HG03139 (cell line): ENCODE measurements at regions not wholly inside any gene's neighbourhood (a gene's known extent, or its start where the extent isn't known, plus 50 kb on each side); places are given as distances from the start of the nearest gene placed in this dataset.
"Not testable (repeated sequence)": the region's sequence is repeated elsewhere in the genome, so short reads cannot be mapped to it uniquely, and the experiment has no call there.

Source experiments
- ATAC-seq: cut with Tn5 transposase; IDR thresholded peaks from one replicate; pipeline ENCODE4 v1.9.1; 2021; ENCODE audit not compliant: unreplicated experiment

DNA sequence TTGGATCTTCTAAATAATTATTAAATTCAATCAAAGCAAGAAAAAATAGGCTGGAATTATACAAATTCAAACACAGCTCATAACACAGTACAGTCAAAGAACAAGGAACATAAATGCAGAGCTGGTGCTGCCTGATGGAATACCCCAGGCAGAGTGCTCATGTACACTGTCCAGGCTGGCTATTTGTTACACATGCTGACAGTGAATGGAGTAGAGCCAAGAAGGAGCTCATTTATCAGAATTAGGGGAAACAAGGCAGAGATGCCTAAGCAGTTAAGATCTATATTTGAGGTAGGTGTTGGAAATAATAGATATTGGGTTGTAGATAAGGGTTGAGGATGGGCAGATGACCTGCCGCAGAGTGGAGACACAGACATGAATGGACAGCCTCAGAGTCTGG lies 788.2 kb upstream of the ARPP21 start:
- ATAC-seq, result no peak

DNA sequence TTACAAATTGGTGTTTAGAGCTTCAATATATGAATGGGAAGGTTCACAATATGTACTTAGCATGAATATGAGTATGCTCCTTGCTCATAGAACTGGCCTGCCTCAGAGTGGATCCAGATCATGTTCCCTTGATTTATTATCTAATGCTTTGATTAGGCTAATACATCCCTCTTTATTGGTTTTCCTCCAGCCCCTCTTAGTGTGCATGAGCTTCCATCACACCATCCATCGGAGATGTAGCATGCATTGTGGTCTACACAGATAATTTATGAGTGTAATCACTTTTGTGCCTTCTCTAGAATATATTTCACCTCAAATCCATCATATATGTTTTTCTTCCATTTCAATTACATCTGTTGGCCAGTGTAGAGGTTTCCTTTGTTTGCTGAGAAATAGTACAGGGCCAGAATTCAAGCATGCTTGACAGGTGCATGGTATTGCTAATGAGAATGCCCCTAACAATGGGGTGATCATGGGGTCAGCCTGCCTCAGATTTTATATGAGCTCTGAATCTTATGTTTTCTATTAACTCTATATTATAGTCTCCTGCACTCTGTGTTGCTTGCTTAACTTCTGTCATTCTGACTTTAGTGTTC lies 786.4 kb upstream of the ARPP21 start:
- ATAC-seq, result no peak

DNA sequence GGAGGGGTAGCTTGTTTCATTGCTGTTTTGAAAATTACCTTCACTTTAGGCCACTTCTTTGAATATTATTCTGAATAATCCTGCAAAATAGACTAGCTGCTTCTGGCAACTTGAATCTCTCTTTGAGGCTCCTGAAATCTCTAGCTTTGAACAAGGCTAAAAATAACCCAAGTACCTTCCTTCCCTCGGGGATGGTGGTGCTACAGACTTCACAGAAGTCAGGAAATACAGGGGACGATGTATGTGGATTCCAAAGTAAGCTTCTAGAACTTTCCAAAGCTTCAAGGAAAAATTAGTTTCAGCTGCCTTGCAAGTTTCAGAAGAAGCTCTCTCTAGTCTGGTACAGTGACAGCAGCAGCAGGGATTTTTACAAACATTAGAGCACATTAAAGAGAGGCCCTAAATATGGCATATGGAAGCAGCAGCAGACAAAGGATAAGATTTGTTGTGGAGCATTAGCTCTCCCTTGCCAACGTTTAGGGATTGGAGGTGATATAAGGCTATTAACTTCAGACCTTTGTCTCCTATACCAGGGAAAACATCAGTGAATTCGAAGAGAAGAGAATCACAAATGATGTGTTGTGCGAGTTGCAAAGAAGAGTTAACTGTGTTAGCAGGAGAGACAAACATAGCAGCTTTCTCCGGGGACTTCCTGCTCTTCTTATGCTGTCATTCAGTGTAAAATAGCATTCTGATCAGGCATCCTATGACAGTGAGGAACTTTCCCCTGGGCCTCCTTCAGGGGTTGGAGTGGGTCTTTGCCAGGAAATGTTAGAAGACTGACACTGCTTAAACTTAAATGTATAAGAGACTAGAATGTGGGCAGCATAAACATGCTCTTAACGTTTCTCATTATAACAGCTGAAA lies 783.0 kb upstream of the ARPP21 start:
- ATAC-seq, result no peak

DNA sequence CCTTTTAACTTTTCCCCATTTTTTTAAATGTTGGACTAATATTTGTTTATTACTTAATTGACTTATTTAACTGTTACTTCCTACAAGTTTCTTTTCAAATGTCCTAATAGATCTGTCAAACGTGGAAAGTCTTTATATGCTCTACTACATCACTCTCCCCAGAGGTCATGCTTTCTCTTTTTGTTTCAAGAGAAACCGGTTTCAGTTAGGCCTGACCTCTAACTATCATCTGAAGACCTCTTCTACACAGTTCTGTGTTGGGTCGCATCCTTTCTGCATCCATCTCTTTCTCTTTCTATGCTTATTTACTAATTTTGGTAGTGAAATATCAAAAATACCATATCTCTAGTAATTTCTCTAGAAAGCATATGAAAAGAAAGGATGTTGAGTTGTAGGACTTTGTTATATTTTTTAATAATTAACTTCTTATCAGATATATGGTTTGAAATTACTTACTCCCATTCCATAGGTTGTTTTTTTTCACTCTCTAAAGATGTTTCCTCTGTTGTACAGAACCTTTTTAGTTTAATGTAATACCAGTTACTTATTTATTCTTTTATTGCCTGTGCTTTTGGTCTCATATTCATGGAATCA lies 781.2 kb upstream of the ARPP21 start:
- no peak for ATAC-seq

DNA sequence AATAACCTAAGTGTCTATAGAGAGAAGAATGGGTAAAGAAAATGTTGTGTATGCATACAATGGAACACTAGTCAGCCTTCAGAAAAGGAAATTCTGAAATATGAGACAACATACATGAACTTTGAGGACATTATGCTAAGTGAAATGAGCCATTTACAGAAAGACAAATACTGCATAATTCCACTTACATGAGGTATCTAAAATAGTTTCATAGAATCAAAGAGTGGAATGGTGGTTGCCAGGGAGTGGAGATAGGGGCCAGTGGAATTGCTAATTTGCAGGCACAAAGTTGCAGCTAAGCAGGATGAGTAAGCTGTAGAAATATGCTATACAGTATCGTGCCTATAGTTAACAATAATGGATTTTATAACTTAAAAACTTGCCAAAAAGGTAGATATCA lies 779.6 kb upstream of the ARPP21 start:
- ATAC-seq, result no peak

DNA sequence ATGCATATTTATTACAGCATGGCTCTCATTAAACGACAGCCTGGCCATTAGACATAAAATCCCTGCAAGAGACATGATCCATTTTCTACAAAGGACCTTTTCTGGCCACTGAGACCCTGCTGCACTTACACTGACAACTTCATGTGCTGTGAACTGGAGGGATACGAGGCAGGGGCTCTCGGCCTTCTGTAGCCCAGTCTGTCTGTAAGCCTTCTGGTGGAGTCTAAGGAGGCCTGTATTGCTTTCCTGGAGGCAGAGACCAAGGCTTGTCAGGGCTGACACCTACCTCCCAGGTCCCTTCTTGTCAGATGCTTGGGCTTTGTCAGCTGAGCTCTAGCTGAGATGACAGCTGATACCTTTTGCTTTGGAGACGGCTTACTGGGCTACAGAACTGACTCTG lies 776.9 kb upstream of the ARPP21 start:
- ATAC-seq, result no peak

DNA sequence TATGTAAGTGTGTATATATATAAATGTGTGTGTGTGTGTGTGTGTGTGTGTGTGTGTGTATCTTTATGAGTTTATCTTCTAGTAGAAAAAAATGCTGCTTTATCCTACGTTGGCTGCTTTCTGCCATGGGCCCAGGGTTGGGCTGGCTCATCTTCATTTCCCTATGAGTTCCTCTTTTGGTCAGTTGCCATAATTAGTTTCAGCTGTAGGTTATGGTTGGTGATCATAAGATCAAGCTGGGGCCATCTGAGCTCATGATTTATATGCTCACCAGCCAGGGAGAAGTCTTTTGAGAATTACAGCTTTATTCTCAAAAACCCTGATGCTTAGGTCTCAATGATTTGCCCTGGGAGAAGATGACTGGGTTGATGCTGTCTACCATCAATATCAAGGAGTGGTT lies 775.8 kb upstream of the ARPP21 start:
- no peak for ATAC-seq

DNA sequence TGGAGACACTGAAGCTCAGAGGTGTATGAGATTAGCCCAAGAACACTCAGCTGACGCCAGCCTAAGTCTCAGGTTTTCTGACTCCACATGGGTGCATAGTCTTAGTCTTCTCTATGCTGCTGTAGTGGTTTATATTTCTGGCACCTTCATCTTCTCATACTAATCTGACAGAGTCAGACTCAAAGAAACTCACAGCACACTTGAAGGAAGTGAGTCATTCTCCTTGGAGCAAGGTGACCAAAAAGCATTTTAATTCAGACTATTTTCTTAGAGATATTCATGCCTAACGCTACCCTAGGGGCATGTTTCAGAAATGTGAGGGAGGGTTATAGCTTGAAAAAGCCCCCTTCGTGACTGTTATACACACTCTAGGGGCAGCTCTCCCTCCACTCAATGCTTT lies 775.3 kb upstream of the ARPP21 start:
- ATAC-seq, result no peak

DNA sequence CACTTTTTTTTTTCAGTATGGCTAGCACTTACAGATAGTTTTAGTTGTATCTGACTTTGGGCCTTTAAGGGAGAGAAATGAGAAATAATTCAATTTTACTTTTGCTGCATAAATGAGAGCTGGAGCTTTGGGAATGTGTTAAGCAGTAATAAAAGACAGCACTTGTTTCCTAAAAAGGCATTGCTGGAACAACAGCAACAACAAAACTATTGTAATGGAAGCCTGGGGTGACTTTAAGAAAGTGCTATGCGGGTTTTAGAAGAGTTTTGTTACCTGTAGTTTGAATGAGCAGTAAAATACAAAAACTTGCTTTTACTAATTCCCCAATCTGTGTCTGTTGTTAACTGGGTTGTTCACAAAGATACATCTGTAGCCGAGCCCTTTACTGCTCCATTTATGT lies 774.0 kb upstream of the ARPP21 start:
- no peak for ATAC-seq

DNA sequence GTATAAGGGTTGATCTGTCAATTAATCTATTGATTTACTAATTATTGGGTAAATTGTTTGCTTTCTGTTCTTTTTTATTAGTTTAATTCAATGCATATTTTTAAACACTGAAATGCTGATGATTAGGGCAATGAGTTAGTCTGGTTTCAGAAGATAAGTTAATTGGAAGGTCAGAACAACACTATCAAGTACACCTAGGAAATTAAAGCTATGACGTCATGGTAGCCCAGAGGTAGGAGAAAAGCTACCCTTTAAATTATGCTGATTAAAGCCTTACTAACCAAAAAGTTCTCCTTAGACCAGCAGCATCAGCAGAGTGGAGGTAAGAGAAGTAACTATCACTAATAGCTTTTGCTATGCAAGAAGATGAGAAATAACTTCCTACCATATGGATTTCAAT lies 770.4 kb upstream of the ARPP21 start:
- ATAC-seq, result no peak

DNA sequence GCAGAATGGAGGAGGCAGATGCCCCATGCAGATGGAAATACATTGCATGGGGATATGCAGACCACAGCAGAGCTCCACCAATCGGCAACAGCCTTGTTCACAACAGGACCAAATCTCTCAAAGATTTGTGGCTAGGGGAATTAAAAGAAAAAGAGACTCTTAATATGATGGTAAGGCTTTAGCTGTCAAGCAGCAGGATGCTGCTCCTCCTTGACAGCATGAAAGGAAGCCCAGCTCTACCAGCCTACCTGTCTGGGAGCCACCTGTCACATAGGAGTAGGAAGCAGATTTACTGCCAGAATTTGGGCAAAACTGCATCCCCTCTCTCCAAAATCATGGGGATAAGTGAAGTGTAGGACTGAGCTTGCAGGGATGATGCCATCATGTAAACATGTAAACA lies 769.6 kb upstream of the ARPP21 start:
- no peak for ATAC-seq

DNA sequence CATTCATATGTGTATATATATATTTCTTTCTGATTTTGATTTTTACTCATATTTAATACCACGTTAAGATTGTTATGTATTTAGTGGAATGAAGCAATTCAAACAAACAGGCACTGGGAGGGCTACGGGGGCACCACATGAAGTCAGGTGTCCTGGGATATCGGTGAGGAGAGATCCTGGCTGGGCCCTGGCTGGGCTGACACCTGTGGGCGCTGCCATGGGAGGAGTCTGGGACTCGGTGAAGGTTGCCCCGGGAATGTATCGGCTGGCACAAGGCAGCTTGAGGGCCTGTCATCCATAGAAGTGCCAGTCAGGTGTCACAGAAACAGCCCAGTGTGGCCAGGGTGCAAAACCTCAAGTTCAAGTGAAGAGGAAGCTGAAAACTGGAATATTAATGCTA lies 766.9 kb upstream of the ARPP21 start:
- ATAC-seq, result no peak

DNA sequence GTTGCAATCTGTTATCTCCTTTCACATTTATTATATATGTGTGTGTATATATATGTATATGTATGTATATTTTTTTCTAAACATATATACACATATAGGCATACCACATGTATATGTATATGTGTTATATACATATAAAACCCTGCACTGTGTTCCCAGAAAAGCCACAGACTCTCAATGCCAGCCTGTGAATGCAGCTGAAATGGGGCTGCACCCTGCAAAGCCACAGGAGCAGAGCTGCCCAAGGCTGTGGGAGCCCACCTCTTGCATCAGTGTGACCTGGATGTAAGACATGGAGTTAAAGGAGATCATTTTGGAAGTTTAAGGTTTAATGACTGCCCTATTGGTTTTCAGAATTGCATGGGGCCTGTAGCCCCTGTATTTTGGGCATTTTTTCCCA lies 762.3 kb upstream of the ARPP21 start:
- no peak for ATAC-seq

DNA sequence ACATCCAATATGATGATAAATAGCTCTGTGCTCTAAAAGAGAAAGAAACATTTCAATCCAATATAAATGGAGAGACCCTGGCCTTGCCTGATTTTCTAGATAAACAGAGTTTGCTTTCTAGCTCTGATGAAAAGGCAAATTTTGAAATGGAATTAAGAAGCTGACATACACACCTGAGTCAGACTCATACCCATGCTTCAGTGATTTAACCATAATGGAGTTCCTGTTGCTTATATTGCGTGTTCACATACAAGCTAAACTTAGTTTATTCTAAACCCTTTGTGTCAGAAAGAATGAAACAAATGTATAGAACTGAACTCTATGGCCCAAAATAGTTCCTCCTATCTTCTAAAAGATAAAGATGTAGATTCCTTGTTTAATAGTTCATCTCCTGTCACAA lies 760.8 kb upstream of the ARPP21 start:
- ATAC-seq, result no peak

DNA sequence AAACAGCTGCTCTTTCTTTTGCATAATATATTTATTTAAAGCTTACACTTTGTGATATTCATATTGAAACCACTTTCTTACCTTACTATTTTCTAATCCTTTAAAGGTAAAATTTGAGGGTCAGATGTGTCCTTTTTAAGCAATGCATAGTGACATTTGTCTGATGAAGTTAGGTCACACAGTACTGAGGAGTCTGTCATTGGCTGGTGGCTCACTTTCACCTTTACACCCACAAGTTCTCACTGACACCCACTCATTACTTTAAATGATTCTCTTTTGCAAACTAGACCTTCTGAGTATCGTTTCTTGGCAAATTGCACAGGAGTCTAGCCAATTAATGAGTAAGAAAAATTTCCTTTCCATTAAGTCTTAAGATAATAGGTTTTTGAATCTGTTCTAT lies 758.3 kb upstream of the ARPP21 start:
- ATAC-seq, result no peak

DNA sequence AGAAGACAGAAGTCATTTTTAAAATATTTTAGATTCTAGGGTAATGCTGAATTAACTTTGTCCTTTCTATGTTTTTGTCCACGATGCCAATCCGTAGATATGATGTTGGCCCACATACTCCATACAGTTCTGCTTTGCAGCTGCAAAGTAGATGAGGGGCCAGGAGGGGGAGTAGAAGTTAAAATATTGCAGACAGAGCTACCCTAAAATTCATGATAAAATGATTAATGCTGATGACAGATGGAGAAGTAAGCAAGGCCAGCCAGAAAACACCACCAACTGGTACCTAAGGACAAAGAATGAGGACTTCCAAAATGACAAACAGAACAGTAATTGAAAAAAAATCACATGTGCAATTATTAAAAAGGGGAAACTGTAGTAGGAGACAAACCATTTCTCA lies 756.6 kb upstream of the ARPP21 start:
- no peak for ATAC-seq

DNA sequence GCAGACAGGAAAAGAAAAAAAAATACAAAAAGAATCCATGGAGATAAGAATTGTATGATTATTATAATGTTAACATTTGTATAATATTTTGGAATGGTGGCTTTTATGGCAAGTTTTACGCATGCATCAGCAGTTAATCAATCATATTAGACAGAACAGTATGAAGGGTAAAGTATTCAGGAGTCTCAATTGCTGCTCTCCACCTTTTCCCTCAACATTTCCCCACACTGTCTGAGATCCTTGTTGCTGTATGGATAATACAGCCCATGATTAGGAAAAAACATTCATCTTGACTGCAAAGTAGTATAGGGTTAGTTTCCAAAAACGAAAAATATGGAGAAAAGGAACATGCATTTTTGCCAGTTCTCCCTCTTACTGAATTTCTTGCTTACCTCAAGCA lies 755.3 kb upstream of the ARPP21 start:
- no peak for ATAC-seq

DNA sequence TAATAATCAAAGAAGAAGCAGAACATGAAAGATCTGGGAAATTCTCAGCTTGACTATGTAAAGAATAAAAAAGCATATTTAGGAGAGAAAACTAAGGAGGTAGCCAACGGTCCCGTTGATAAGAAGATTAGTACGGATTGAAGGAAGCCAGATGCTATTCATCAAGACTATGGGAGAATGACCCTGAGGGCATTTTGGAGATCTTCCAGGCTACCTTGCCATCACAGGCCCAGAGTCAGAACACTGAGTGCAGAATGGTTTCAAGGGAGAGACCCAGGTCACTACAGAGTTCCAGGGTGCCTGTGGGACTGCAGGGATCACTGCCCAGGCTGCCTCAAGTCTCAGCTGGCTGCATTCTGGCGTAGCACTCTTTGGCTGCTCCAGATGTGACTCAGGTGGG lies 752.9 kb upstream of the ARPP21 start:
- no peak for ATAC-seq

DNA sequence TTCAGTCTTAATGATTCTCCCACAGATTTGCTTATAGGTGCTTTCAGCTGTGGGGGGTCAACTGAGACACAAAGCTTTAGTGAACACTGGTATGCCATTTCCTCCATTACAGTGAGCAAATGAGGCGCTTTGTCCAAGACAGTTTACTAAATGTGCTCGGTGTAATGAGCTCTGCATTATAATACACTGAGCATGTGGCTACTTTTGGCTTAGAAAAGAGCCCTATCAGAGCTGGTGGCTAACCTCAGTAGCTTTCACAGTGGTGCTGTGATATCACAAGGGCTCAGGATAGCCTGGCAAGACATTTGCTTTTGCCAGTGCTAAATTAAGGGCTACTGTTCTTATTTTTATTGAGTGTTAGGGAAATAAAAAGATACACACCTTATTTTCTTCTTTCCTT lies 749.7 kb upstream of the ARPP21 start:
- ATAC-seq, result no peak

DNA sequence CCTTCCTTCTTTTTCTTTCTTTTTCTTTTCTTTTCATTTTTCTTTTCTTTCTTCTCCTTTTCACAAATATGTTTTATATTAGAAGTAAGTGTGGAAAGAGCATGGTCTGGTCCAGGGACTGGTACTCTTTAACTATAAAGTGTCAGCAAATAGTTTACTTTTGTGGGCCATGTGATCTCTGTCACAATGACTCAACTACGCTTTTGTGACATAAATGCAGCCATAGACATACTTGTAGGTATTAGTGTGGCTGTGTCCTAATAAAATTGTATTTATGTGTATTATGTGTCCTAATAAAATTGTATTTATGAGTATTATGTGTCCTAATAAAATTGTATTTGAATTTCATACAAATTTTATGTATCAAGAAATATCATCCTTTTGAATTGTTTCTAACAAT lies 749.1 kb upstream of the ARPP21 start:
- ATAC-seq, result no peak

DNA sequence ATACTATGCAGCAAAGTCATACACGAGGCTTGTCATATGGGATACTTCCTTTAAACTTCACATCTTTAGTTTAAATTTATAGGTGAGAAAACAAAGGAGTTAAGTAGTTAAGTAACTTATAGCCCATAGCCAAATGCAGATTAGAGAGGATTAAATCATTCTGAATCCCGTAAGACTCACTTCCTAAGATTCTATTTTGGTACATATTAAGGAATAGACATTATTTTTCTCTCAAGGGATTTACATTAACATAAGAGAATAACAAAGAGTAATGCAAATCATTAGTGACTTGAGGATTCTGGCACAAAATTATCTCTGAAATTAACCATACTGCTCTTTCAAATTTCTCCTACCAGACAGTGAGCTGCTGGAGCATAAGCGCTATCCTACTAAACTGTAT lies 747.4 kb upstream of the ARPP21 start:
- ATAC-seq, result no peak

DNA sequence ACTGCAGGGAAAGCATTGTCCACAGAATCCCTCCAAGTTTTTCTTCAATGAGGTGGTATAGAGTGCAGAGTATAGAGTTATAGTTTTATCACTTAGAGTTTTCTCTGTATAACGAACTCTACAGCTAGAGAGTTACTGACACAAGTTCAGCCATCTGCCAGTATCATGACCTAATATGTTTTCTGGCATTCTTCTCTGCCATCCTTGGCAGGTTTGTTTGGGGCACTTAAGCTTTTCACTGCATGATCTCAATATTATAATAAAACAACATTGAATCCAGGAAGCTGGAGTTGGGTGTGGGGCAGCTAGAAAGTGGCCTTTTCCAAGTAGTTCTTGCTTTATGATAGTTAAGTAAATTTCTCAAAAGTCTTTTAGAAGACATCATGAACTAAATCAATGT lies 743.5 kb upstream of the ARPP21 start:
- no peak for ATAC-seq

DNA sequence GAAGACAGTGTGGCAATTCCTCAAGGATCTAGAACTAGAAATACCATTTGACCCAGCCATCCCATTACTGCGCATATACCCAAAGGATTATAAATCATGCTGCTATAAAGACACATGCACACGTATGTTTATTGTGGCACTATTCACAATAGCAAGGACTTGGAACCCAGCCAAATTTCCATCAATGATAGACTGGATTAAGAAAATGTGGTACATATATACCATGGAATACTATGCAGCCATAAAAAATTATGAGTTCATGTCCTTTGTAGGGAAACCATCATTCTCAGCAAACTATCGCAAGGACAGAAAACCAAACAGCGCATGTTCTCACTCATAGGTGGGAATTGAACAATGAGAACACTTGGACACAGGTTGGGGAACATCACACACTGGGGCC lies 729.6 kb upstream of the ARPP21 start:
- ATAC-seq, result not testable (repeated sequence)
